GM12878 (cell line): ENCODE measurements at regions not wholly inside any gene's neighbourhood (a gene's known extent, or its start where the extent isn't known, plus 50 kb on each side); places are given as distances from the start of the nearest gene placed in this dataset.
A peak's percentile ranks its signal among the peaks of the same experiment; 100 is the strongest.

Experiments
- ATF2 ChIP-seq: IDR thresholded peaks from 2 replicates; pipeline ENCODE4 v1.6.1; 2012; ENCODE audit warnings: low read length, inconsistent platforms
- BMI1 ChIP-seq: fragments of 450-650 bp; IDR thresholded peaks from 2 replicates; pipeline ENCODE4 v1.6.1; 2016; ENCODE audit warnings: mild to moderate bottlenecking, moderate library complexity, borderline replicate concordance
- CEBPB ChIP-seq, 2 experiments: fragments of 150-350 bp in 1 of 2; IDR thresholded peaks; 2 replicates each; pipeline ENCODE4 v1.6.1; 2012 to 2014; ENCODE audit warnings: low read depth in 2 of 2, low read length in 2 of 2, borderline replicate concordance in 1 of 2, inconsistent platforms in 1 of 2
- CREM ChIP-seq: IDR thresholded peaks from 2 replicates; pipeline ENCODE4 v1.6.1; 2014; ENCODE audit warnings: antibody characterized with exemption, low read depth
- EP300 ChIP-seq, 2 experiments: fragments of 150-350 bp in 1 of 2; IDR thresholded peaks; 2 replicates each; pipeline ENCODE4 v1.6.1; 2011 to 2012; ENCODE audit warnings: low read depth in 2 of 2, low read length in 2 of 2, borderline replicate concordance in 1 of 2, improper control_type of control experiment in 1 of 2, inconsistent platforms in 1 of 2; ENCODE audit not compliant: control insufficient read depth in 1 of 2
- ETV6 ChIP-seq, 2 experiments: fragments of 450-650 bp in 1 of 2; IDR thresholded peaks in 1 of 2; conservative IDR thresholded peaks in 1 of 2; 2 replicates each; pipeline ENCODE4 v1.6.1; 2014; ENCODE audit warnings: antibody characterized with exemption in 1 of 2, borderline replicate concordance in 1 of 2, low read depth in 1 of 2, mild to moderate bottlenecking in 1 of 2, moderate library complexity in 1 of 2
- IRF5 ChIP-seq: fragments of 450-650 bp; IDR thresholded peaks from 2 replicates; pipeline ENCODE4 v1.6.1; 2017; ENCODE audit warnings: borderline replicate concordance
- KDM1A ChIP-seq: fragments of 200-600 bp; sonication (generic); IDR thresholded peaks from 2 replicates; pipeline ENCODE4 v1.6.1; 2016; ENCODE audit warnings: borderline replicate concordance
- MTA3 ChIP-seq: IDR thresholded peaks from 2 replicates; pipeline ENCODE4 v1.6.1; 2012; ENCODE audit warnings: low read length, inconsistent platforms, borderline replicate concordance
- NFIC ChIP-seq: IDR thresholded peaks from 2 replicates; pipeline ENCODE4 v1.6.1; 2012; ENCODE audit warnings: low read depth, mild to moderate bottlenecking, inconsistent platforms, low read length, moderate library complexity
- PAX8 ChIP-seq: fragments of 450-650 bp; IDR thresholded peaks from 2 replicates; pipeline ENCODE4 v1.6.1; 2017; ENCODE audit warnings: mild to moderate bottlenecking, moderate library complexity
- RAD21 ChIP-seq: IDR thresholded peaks from 2 replicates; pipeline ENCODE4 v1.6.1; 2011; ENCODE audit warnings: mild to moderate bottlenecking, low read depth, low read length, moderate library complexity; ENCODE audit not compliant: insufficient read depth
- SIN3A ChIP-seq: IDR thresholded peaks from 2 replicates; pipeline ENCODE4 v1.6.1; 2012; ENCODE audit warnings: low read depth, low read length, improper control_type of control experiment
- SMAD1 ChIP-seq: fragments of 450-650 bp; IDR thresholded peaks from 2 replicates; pipeline ENCODE4 v1.6.1; 2018; ENCODE audit warnings: mild to moderate bottlenecking, low read depth; ENCODE audit not compliant: partially characterized antibody
- SMAD5 ChIP-seq: IDR thresholded peaks from 2 replicates; pipeline ENCODE4 v1.6.1; 2016; ENCODE audit warnings: antibody characterized with exemption, low read depth
- SP1 ChIP-seq: IDR thresholded peaks from one replicate; pipeline ENCODE4 v1.6.1; 2011; ENCODE audit warnings: low read depth, low read length
- SRF ChIP-seq, 2 experiments: IDR thresholded peaks; 2 replicates each; pipeline ENCODE4 v1.6.1; 2011; ENCODE audit warnings: low read depth in 2 of 2, low read length in 2 of 2, mild to moderate bottlenecking in 1 of 2, moderate library complexity in 1 of 2
- TF ChIP-seq, protein P1 (sequence below): fragments of 450-650 bp; conservative IDR thresholded peaks from 2 replicates; pipeline ENCODE4 v1.6.1; 2017; ENCODE audit warnings: mild to moderate bottlenecking, moderate library complexity
- TF ChIP-seq, protein P2 (sequence below): IDR thresholded peaks from 2 replicates; pipeline ENCODE4 v1.6.1; 2012; ENCODE audit warnings: mild to moderate bottlenecking, low read depth, low read length

GRCh38 chr13:100917011-100917410 lies 242.4 kb upstream of the TMTC4 start (continued):
- TF ChIP-seq NFIC (peak; percentile 51; the same call in 1 of the 2 replicates), MTA3 (no peak), EP300 (IDR thresholded peaks at IDR 0.05; ENCODE audit: borderline replicate concordance in 1 of 2, control insufficient read depth in 1 of 2, low read depth in 2 of 2, low read length in 2 of 2) (peak in 1 of 2 experiments; percentile 13; a peak in 1 of 4 replicates), KDM1A (no peak), IRF5 (no peak), ATF2 (no peak), SP1 (no peak), BMI1 (no peak), PAX8 (no peak), RAD21 (no peak), SRF (IDR thresholded peaks at IDR 0.05; ENCODE audit: low read depth in 2 of 2, low read length in 2 of 2) (peak in 1 of 2 experiments; percentile 93; a peak in 2 of 4 replicates), ETV6 (conservative IDR thresholded peaks at IDR 0.05 in 1 of 2, IDR thresholded peaks at IDR 0.05 in 1 of 2; ENCODE audit: borderline replicate concordance in 1 of 2, low read depth in 1 of 2) (no peak), CREM (peak; percentile 37; the same call in 1 of the 2 replicates), CEBPB (IDR thresholded peaks at IDR 0.05; ENCODE audit: borderline replicate concordance in 1 of 2, low read depth in 2 of 2, low read length in 2 of 2) (no peak), SMAD5 (no peak), SIN3A (no peak), SMAD1 (no peak)
- TF ChIP-seq, protein P1, sequence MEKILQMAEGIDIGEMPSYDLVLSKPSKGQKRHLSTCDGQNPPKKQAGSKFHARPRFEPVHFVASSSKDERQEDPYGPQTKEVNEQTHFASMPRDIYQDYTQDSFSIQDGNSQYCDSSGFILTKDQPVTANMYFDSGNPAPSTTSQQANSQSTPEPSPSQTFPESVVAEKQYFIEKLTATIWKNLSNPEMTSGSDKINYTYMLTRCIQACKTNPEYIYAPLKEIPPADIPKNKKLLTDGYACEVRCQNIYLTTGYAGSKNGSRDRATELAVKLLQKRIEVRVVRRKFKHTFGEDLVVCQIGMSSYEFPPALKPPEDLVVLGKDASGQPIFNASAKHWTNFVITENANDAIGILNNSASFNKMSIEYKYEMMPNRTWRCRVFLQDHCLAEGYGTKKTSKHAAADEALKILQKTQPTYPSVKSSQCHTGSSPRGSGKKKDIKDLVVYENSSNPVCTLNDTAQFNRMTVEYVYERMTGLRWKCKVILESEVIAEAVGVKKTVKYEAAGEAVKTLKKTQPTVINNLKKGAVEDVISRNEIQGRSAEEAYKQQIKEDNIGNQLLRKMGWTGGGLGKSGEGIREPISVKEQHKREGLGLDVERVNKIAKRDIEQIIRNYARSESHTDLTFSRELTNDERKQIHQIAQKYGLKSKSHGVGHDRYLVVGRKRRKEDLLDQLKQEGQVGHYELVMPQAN = no peak
- TF ChIP-seq, protein P2, sequence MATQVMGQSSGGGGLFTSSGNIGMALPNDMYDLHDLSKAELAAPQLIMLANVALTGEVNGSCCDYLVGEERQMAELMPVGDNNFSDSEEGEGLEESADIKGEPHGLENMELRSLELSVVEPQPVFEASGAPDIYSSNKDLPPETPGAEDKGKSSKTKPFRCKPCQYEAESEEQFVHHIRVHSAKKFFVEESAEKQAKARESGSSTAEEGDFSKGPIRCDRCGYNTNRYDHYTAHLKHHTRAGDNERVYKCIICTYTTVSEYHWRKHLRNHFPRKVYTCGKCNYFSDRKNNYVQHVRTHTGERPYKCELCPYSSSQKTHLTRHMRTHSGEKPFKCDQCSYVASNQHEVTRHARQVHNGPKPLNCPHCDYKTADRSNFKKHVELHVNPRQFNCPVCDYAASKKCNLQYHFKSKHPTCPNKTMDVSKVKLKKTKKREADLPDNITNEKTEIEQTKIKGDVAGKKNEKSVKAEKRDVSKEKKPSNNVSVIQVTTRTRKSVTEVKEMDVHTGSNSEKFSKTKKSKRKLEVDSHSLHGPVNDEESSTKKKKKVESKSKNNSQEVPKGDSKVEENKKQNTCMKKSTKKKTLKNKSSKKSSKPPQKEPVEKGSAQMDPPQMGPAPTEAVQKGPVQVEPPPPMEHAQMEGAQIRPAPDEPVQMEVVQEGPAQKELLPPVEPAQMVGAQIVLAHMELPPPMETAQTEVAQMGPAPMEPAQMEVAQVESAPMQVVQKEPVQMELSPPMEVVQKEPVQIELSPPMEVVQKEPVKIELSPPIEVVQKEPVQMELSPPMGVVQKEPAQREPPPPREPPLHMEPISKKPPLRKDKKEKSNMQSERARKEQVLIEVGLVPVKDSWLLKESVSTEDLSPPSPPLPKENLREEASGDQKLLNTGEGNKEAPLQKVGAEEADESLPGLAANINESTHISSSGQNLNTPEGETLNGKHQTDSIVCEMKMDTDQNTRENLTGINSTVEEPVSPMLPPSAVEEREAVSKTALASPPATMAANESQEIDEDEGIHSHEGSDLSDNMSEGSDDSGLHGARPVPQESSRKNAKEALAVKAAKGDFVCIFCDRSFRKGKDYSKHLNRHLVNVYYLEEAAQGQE = no peak
